ENCODE measurements at regions not wholly inside any gene's neighbourhood (a gene's known extent, or its start where the extent isn't known, plus 50 kb on each side); places are given as distances from the start of the nearest gene placed in this dataset.

- no peak for TF ChIP-seq EZH2 (IDR thresholded peaks at IDR 0.05; ENCODE audit: insufficient read depth, poor library complexity, severe bottlenecking)
- no peak for TF ChIP-seq EZH2phosphoT487 (IDR thresholded peaks at IDR 0.05; ENCODE audit: insufficient read depth, low read depth)
These were observed 1317.1 kb downstream of the BRD1 start for GRCh38 chr22:48510599-48510998.
